GM19238 (cell line): ENCODE measurements at regions not wholly inside any gene's neighbourhood (a gene's known extent, or its start where the extent isn't known, plus 50 kb on each side); places are given as distances from the start of the nearest gene placed in this dataset.
"Not testable (repeated sequence)": the region's sequence is repeated elsewhere in the genome, so short reads cannot be mapped to it uniquely, and the experiment has no call there.

Experiments used
- DNase-seq: peaks from one replicate; pipeline ENCODE4 v3.0.0; 2011; ENCODE audit warnings: low spot score; ENCODE audit not compliant: insufficient read length

- no peak for DNase-seq
Measured at GRCh38 chr2:36302911-36303310, 52.7 kb upstream of the CRIM1 start.

GRCh38 chr2:36301843-36302242, 53.7 kb upstream of the CRIM1 start:
- no peak for DNase-seq

- no peak for DNase-seq
Measured at GRCh38 chr2:36300697-36301096, 54.9 kb upstream of the CRIM1 start.

GRCh38 chr2:36296798-36297197, 58.8 kb upstream of the CRIM1 start:
- no peak for DNase-seq

- no peak for DNase-seq
Measured at GRCh38 chr2:36294316-36294721, 61.3 kb upstream of the CRIM1 start.

- no peak for DNase-seq
Measured at GRCh38 chr2:36290306-36290856, 65.2 kb upstream of the CRIM1 start.

GRCh38 chr2:36289731-36290130, 65.8 kb upstream of the CRIM1 start:
- no peak for DNase-seq

GRCh38 chr2:36287363-36288275, 68.0 kb upstream of the CRIM1 start:
- no peak for DNase-seq

- not testable (repeated sequence) for DNase-seq
Measured at GRCh38 chr2:36279506-36279905, 76.1 kb upstream of the CRIM1 start.

GRCh38 chr2:36277881-36278523, 77.6 kb upstream of the CRIM1 start:
- no peak for DNase-seq

- no peak for DNase-seq
Measured at GRCh38 chr2:36277146-36277808, 78.3 kb upstream of the CRIM1 start.

- no peak for DNase-seq
Measured at GRCh38 chr2:36271266-36271665, 84.3 kb upstream of the CRIM1 start.

GRCh38 chr2:36270758-36271157, 84.8 kb upstream of the CRIM1 start:
- DNase-seq = no peak

GRCh38 chr2:36267194-36267593, 88.4 kb upstream of the CRIM1 start:
- no peak for DNase-seq

GRCh38 chr2:36266536-36267121, 88.9 kb upstream of the CRIM1 start:
- DNase-seq = no peak

GRCh38 chr2:36262581-36262980, 93.0 kb upstream of the CRIM1 start:
- DNase-seq = no peak

- DNase-seq = no peak
Measured at GRCh38 chr2:36255863-36256262, 99.7 kb upstream of the CRIM1 start.

GRCh38 chr2:36253086-36253485, 102.5 kb upstream of the CRIM1 start:
- no peak for DNase-seq

GRCh38 chr2:36246320-36246990, 109.1 kb upstream of the CRIM1 start:
- DNase-seq = peak; percentile 9

- no peak for DNase-seq
Measured at GRCh38 chr2:36245651-36246050, 109.9 kb upstream of the CRIM1 start.

- DNase-seq = no peak
Measured at GRCh38 chr2:36238106-36238505, 117.5 kb upstream of the CRIM1 start.
